Dermis microvascular lymphatic vessel endothelial cell (primary cell): ENCODE measurements at regions not wholly inside any gene's neighbourhood (a gene's known extent, or its start where the extent isn't known, plus 50 kb on each side); places are given as distances from the start of the nearest gene placed in this dataset.

Source experiments
- DNase-seq, 2 donors: peaks; one replicate each; pipeline versions ENCODE4 v3.0.0 to v3.0.0-alpha.2; 2010; ENCODE audit warnings: low read depth in 2 of 2

DNA sequence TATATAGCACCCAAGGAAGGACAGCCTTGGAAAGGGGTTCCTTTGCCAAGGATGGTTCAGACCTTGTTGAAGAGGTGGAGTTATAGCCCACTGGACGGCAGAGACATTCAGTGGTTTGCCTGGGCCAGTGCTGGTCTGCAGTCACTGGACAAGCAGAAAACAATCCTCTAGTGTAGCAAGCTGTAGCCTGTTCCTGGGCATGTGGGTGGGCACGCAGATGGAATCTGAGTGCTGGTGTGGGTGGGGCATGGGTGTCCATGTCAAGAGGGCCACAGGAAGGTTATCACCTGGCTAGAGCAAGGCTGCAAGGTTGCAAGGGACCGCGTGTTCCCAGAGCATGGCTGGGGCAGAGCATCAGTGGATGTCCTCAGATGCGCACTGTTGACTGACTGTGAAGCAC lies 244.7 kb downstream of the PTPRU start:
- no peak for DNase-seq

DNA sequence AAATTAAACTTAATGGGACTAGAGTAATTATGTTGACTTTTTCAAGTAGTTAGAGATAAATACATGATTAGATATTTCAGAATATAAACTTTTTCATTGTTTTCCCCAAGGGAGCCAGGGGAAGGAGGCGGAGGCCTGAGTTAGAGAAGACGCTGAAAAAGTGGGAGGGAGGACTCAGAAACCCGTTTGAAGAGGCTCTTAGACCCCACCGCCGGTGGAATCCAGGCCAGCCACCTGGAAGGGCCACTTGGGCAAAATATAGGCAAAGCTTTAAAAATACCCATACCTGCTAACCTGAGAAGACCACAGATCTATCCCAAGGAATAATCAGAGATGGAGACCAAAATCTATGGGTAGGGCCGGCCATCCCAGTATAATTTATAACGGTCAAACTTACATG lies 242.6 kb downstream of the PTPRU start:
- DNase-seq: no peak

DNA sequence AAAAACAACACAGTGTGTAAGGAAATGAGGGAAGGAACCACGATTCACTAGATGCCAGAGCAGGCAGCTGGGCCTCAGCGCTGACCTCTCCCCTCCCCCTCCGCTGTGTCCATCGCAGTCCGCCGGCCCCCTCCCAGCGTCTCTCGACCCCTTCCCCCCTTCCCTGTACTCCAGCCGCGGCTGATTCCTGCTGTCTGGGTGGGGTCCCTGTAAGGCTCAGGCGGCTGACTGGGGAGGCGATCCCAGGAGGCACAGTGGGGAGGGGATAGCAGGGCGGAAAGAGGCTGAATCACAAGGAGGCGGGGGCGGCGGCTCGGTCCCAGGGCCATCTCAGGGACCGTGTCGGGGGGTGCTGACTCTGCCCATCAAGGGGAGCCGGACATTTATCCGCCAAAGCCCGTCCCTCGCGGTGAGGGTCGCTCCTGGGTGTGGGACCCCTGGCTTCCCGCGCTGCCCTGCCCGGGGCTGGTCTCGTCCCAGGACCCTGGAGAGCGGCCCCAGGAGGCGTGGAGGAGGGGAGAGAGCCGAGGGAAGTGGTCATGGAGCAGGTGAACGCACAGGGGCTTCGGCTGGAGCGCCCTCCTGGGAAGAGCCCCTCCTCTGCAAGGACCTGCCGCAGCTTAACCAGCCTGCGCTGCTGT lies 241.9 kb downstream of the PTPRU start:
- no peak for DNase-seq

DNA sequence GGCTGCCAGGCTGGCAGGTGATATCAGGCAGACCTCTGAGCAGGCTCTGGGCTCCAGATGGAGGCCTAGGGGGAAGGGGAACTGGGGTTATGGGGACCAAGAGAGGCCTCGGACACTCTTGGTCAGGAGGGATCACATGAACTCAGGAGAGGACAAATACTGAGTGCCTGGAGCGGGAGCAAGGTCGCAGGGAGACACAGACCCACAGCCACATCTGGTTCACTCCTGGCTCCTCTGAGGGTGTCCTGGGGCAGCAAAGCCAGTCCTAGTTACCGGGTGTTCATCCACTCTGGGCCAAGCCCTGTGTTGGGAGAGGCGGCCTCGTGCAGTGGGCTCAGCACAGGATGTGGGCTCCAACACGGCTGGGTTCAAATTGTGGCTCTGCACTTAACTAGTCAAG lies 239.0 kb downstream of the PTPRU start:
- no peak for DNase-seq

DNA sequence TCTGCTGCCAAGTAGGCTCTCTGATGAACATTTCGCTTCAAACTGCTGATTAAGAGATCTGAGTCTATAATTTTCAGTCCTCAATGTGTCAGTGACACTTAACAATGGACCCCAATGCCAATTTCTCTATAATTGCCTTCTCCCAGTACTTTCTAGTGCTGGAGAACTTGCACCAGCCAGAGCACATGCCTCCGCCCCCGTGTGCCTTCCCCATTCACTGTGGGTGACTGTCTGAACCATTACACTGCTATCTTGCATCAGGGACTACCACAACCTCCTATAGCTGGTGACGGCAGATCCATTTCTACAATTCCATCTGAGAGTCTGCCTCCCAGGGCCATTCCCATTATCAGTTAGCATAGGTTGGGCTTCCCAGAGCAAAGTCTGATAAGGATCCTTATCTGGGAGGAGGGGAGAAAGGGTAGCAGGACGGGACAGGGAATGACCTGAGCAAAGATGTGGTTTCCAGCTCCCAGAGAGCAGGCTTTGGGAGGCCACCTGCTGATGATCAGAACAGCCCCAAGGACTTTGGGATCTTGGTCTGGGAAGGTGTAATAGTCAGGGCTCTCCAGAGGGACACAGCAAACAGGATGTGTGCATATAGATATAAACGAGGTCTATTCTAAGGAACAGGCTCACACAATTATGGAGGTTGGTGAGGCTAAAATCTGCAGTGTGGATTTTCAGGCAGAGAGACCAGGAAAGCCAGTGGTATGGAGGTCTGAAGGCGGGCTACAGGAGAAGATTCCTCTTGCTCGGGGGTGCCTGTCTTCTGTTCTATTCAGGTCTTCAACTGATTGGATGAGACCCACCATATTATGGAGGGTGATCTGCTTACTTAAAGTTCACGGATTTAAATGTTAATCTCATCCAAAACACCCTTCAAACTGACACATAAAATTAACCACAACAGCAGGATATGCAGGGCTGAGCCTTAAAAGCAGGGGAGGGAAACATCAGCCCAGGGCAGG lies 238.2 kb downstream of the PTPRU start:
- no peak for DNase-seq

DNA sequence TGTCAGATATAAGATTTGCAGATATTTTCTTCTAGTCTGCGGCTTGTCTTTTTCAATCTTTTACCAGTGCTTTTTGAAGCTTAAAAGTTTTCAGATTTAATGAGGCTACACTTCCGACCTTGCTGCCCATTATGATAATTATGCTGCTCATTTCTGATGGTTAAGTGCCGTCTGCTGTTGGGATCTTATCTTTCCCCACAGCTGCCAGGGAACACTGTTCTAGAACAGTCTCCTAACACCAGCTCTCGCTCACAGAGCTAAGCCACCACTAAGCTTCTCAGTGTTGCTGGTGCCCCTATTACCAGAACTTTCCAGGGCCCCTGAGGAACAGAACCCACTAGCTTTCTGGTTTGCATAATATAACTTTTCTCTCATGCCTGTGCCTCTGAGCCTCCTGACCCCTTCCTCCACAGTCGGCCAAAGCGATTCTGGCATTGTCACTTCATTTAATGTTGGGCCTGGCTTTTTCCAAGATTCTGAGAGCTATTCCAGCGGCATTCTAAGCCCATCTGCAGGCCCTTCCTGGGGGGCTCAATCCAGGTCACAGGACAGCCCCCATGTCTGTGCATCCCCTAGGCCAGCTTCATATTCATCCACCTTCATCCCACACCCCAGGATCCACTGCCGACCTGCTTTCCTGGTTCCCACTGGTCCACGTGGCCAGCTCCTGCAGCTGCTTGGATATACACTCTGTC lies 237.0 kb downstream of the PTPRU start:
- no peak for DNase-seq

DNA sequence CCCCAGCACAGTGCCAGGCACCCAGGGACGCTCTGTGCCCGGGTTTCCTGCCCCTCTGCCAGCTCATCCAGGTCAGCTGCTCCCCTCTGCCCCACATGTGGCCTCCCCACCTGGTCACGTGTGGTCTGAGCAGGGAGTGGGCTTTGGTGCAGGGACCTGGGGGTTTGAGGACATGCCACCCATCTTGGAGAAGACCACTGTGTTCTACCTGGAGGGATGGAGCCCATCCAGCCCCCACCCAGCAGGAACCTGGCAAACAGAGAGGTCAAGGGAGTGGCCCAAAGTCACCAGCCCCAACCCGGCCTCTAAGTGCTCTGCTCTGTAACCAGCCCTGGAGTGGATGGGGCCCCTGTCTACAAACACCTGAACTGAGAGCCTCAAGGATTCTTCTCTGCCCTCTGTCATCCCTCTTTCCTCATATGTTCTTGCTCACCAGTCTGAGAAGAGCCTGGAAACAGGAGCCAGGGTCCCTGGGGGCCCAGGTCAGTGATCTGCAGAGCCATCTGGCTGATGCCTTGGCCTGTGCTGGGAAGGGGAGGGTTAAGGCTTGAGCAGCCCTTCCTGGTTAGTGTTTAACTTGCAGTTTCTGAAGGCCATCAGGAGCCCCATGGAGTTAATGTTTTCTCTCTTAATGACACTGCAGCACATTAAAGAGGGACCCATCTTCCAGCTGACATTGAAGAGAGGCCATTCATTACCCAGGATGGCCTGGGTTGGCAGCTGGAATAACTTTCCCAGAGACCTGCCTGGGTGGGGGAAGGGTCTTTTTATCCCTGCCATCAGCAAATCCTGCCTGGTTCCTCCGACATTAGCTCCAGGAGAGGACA lies 235.4 kb downstream of the PTPRU start:
- no peak for DNase-seq

DNA sequence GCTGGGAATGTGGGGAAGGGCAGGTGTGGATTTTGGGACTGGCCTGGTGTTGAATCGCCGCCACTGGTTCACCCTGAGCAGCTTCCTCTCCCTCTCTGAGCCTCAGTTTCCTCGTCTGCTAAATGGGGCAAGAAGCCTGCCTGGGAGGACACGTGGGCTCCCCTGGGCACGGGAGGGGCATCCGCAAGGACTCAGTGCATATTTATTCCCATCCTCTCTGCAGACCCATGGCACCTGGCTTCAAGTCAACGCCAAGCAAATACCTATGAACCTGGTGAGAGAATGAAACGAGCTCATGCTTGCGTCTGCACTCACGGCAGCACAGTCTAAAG lies 234.4 kb downstream of the PTPRU start:
- DNase-seq: no peak

DNA sequence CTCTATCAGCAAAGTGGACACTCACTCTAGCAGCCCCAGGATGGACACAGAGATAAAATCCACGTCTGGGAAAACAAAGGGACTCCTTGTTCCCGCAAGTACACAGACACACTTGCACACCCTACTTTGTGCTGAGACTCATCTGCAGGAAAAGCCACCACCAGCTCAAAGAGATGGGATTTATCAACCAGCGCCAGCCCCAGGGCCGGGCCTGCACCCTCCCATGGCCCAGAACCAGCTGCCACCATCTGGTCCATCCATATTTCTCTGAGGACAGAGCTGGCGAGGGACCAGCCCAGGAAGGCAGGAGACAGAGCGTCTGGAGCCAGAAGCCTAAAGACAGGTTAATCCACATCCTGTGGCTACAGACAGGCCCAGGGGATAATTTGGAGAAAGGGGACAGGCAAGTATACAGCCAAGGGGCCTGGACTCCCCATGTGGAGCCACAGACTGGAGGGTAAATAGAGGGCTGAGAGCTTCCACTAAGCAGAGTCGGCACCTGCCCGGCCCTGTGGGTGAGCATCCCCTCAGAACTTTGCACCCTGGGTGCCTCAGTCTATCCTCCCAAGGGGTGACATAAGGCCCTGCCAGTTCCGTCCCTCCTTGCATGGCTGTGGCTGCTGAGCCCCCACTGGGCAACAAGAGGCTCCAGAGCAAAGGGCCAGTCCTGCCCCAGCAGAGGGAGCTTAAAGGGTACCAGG lies 233.9 kb downstream of the PTPRU start:
- DNase-seq: no peak

DNA sequence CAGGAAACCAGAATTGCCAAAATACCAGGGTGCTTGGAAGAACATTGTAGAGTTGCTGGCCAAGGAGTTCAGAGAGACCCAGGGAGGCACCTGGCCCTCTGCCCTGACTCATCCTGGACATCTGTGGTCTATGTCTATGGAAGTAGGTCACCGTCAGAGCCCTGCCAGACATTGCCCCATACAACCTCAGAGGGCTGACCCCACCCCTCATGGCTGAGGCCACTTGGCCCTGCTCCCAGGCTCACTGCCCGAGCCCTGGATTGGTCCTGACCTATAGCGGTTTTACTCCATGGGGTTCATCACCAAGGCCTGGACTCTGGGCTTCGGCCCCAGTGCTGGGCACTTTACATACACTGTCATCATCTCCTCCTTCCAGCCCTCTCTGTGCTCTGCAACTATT lies 233.1 kb downstream of the PTPRU start:
- no peak for DNase-seq

DNA sequence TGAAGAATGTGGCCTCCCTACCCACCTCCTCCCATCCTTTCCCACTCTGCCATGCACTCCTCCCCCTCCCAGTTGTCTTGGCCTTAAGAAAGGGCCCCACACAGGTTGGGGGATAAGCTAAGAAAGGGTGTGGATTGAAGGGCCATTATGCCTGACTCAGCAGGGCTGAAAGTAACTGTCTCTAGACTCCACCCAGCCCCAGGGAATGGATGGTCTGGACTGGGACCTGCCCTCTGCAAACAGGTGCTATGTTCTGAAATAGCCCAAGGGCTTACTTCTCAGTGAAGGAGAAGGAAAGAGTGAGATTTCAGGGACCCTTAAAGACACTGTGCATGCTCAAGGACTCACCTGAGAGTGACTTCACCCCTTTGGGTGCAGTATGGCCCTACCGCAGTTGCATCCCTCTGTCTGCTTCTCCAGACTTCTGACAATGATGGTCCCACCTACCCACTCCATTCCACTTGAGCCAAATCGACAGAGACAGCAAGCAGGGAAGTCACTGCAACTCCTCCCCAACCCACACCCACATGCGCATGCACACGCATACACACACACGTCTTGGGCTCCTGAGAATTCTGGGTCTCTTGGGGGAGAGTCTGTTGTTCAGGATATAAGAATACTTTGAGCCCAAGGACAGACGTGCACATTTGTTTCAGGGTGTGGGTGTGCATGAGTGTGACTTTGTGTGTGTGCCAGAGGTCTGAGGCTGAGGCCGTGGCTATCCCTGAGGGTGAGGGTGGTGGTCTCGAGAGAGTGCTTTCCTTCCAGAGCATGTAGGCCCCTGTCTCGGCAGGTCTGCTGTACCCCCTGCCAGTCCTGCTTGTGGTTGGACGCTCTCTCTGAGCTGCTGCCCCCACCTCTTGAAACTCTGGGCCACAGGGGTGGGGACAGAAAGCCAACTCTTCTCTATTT lies 231.9 kb downstream of the PTPRU start:
- DNase-seq: no peak

DNA sequence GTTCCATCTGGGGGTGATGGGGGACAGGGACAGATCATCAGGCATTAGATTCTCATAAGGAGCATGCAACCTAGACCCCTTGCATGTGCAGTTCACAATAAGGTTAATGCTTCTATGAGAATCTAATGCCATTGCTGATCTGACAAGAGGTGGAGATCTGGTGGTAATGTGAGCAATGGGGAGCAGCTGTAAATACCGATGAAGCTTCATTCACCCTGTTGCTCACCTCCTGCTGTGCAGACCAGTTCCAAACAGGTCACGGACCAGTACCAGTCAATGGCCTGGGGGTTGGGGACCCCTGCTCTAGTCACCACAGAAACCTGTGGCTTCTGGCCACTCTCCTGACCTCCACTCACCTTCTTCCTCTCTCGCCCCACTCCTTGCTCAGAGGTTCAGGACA lies 229.9 kb downstream of the PTPRU start:
- no peak for DNase-seq

DNA sequence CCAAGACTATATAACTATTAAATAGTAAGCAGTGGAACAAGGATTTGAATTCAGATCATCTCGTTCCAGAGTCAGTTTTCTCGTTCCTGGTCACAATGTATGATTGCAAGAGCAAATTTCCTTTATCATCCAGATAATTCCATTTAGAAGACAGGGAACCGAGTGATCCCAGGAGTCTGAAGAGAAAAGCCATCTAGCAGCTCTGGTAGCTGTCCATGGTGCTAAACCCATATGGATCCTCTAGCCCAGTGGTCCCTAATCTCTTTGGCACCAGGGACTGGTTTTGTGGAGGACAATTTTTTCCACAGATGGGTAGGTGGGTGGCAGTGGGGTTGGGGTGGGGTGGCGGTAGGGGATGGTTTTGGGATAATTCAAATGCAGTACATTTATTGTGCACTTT lies 229.4 kb downstream of the PTPRU start:
- peak; percentile 1 to 41 for DNase-seq

DNA sequence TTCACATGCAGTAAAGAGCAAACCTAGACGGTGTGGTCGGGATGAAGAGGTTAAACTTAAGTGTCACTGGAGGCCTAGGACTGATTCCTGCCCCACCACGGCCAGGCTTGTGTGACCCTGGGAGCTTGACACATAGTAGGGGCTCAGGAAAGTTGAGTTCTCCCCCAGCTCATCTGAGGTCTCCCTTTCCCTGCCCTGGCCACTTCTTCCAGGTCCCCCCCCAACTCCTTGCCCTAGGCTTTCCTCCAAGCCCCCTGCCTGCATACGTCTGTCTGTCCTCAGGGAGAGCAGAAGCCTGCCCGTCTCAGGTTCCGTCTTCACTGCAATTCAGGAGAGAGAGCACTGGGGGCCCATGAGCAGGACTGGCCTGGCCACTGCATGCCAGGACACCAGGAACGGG lies 225.8 kb downstream of the PTPRU start:
- no peak for DNase-seq

DNA sequence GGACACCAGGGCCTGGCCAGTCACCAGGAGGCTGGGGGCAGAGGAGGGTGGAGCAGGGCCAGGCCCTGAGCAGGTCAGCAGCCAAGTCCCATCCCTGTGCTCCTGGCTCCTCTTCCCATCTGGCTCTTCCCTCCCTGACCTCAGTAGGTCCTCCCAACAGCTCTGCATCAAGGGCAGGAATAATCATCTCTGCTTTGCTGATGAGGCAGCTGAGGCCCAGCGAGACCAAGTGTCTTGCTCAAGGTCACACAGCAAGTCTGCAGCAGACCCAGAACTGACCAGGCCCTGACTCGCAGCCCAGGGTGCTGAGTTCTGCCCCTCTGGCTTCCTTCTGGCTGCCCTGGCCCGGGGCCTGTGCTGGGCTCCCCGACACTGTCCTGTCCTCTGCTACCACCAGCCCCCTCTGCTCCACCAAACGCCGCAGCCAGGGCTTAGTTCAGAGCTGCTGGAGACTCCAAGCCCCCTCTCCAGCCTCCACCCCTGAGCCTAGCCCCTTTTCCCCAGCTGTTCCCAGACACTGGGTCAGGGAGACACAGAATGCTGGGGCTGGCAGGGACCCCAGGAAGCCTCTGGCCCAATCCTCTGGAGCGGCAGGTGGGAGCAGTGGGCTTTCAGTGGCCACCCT lies 224.9 kb downstream of the PTPRU start:
- DNase-seq: no peak

DNA sequence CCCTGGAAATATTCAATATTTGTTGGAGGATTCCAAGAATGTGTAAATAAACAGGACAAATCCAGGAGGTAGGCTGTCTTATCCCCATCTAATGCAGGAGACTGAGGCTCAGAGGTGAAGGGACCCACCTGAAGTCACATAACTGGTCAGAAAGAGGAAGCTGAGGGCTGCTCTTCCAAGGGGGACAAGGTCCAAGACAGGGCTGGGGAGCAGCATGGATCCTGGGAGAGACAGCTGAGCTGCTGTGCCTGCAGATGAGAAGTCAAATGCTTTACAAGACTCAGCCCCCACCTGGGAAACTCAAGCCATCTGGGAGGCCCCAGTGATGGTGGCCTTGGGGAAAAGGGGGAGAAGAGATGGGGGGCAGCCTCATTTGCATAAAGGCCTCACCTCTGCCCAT lies 224.4 kb downstream of the PTPRU start:
- no peak for DNase-seq

DNA sequence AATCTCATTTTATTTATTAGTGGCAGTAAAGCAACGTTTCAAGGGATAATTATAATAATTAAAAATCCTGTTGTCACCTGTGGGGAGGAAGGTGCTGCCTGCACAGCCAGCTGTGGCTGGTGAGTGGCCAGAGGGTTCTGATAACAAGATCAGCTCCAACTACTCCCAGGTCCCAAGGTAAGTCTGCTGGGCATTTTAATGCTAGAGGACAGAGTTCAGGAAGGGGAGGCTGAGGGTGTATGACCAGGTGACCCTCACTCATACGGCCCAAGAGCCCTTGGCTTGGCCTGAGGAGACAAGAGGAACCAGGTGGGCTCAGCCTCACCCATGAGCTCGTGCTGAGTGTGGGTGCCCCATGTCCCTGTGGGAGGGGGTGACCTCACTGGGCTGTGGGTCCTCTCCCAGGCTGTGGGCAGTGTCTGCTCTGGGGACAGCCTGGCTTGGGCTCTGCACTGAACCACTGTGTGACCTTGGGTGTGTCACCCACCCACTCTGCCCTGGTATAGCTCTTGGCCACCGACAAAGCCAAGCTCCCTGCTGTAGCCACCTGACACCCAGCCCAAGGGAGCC lies 223.8 kb downstream of the PTPRU start:
- DNase-seq: no peak

DNA sequence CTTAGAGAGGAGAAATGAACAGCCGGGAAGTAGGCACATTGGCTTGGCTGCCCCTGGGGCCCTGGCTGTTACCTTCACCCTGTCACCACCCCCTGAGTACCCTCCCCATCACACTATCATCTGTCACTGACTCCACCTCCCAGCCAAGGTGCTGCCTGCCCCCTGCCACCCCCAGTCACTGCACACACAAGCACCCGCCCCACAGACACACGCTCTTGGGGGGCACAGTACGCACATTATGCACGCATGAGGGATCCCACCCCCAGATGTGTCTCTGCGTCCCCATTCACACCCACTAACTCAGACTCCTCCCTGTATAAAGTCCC lies 223.3 kb downstream of the PTPRU start:
- no peak for DNase-seq
